CD14-positive monocyte (primary cell): ENCODE measurements at regions not wholly inside any gene's neighbourhood (a gene's known extent, or its start where the extent isn't known, plus 50 kb on each side); places are given as distances from the start of the nearest gene placed in this dataset.

Experiments
- DNase-seq, 3 donors: peaks; one replicate each; pipeline ENCODE4 v3.0.0-alpha.2; 2011 to 2022
- H2AFZ ChIP-seq: 2 replicates; pipeline ENCODE4 v1.6.0; 2012; ENCODE audit warnings: mild to moderate bottlenecking, low read depth, low read length, inconsistent platforms; ENCODE audit not compliant: insufficient read depth, poor library complexity, severe bottlenecking
- H3K27ac ChIP-seq, 2 donors: 1 replicate in 1 of 2; 2 replicates in 1 of 2; pipeline ENCODE4 v1.5.1; 2012 to 2013; ENCODE audit warnings: low read length in 2 of 2, control low read depth in 1 of 2, inconsistent platforms in 1 of 2, low read depth in 1 of 2, mild to moderate bottlenecking in 1 of 2
- H3K27me3 ChIP-seq, 2 donors: one replicate each; pipeline versions ENCODE4 v1.6.0 to v1.6.1; 2011 to 2013; ENCODE audit warnings: low read length in 2 of 2; ENCODE audit not compliant: control insufficient read depth in 2 of 2, insufficient read depth in 2 of 2
- H3K36me3 ChIP-seq, 2 donors: replicated peaks in 1 of 2; 1 replicate in 1 of 2; 2 replicates in 1 of 2; pipeline versions ENCODE4 v1.5.1 to v1.6.1; 2012 to 2013; ENCODE audit warnings: low read length in 2 of 2, control low read depth in 1 of 2, inconsistent platforms in 1 of 2, mild to moderate bottlenecking in 1 of 2; ENCODE audit not compliant: insufficient read depth in 2 of 2, control insufficient read depth in 1 of 2
- H3K4me1 ChIP-seq, 2 donors: 1 replicate in 1 of 2; 2 replicates in 1 of 2; pipeline versions ENCODE4 v1.5.1 to v1.6.1; 2012 to 2013; ENCODE audit warnings: low read length in 2 of 2, control low read depth in 1 of 2, inconsistent platforms in 1 of 2, mild to moderate bottlenecking in 1 of 2, moderate library complexity in 1 of 2; ENCODE audit not compliant: insufficient read depth in 2 of 2, control insufficient read depth in 1 of 2
- H3K4me2 ChIP-seq: replicated peaks from 2 replicates; pipeline ENCODE3; 2012; ENCODE audit warnings: low read length, moderate library complexity, mild to moderate bottlenecking; ENCODE audit not compliant: poor library complexity, severe bottlenecking; ENCODE audit errors: extremely low read depth
- H3K4me3 ChIP-seq, 3 experiments: fragments of 200-600 bp in 1 of 3; sonication (generic) in 1 of 3; replicated peaks in 1 of 3; 1 replicate in 2 of 3; 2 replicates in 1 of 3; pipeline ENCODE4 v1.5.1; 2011 to 2013; ENCODE audit warnings: low read length in 3 of 3, mild to moderate bottlenecking in 3 of 3, control low read depth in 2 of 3, low read depth in 2 of 3, inconsistent platforms in 1 of 3, moderate library complexity in 1 of 3
- H3K79me2 ChIP-seq: 2 replicates; pipeline ENCODE4 v1.6.0; 2012; ENCODE audit warnings: mild to moderate bottlenecking, control low read depth, inconsistent platforms, low read length, moderate library complexity; ENCODE audit not compliant: insufficient read depth
- H3K9ac ChIP-seq: 2 replicates; pipeline ENCODE4 v1.6.0; 2017; ENCODE audit warnings: low read length, mild to moderate bottlenecking; ENCODE audit not compliant: insufficient read depth, poor library complexity, severe bottlenecking
- H3K9me3 ChIP-seq, 2 donors: replicated peaks in 1 of 2; 1 replicate in 1 of 2; 2 replicates in 1 of 2; pipeline versions ENCODE4 v1.5.1 to v1.6.1; 2012 to 2013; ENCODE audit warnings: low read length in 2 of 2, control low read depth in 1 of 2; ENCODE audit not compliant: control insufficient read depth in 1 of 2, insufficient read depth in 1 of 2
- H4K20me1 ChIP-seq: 2 replicates; pipeline ENCODE4 v1.6.0; 2012; ENCODE audit warnings: mild to moderate bottlenecking, low read length, control low read depth, moderate library complexity; ENCODE audit not compliant: insufficient read depth
- H3K27ac Mint-ChIP-seq, 7 donors: one replicate each; pipeline ENCODE4 v1.8.0; 2020; ENCODE audit warnings: mild to moderate bottlenecking in 7 of 7, mixed read lengths in 7 of 7, moderate library complexity in 6 of 7, inconsistent platforms in 2 of 7
- H3K27me3 Mint-ChIP-seq, 3 donors: one replicate each; pipeline ENCODE4 v1.8.0; 2021 to 2022; ENCODE audit warnings: low read depth in 3 of 3, mild to moderate bottlenecking in 3 of 3, mixed read lengths in 3 of 3, moderate library complexity in 3 of 3, inconsistent platforms in 1 of 3
- H3K36me3 Mint-ChIP-seq, 2 donors: one replicate each; pipeline ENCODE4 v1.8.0; 2020; ENCODE audit warnings: mixed read lengths in 2 of 2, inconsistent platforms in 1 of 2, mild to moderate bottlenecking in 1 of 2
- H3K4me1 Mint-ChIP-seq: one replicate; pipeline ENCODE4 v1.8.0; 2020; ENCODE audit warnings: mild to moderate bottlenecking, mixed read lengths
- H3K4me3 Mint-ChIP-seq, 2 donors: one replicate each; pipeline ENCODE4 v1.8.0; 2020; ENCODE audit warnings: mild to moderate bottlenecking in 2 of 2, mixed read lengths in 2 of 2, moderate library complexity in 1 of 2
- H3K9me3 Mint-ChIP-seq, 7 donors: one replicate each; pipeline ENCODE4 v1.8.0; 2020 to 2022; ENCODE audit warnings: mixed read lengths in 7 of 7, mild to moderate bottlenecking in 6 of 7, moderate library complexity in 6 of 7, inconsistent platforms in 2 of 7
- CTCF ChIP-seq: fragments of 200-600 bp; IDR thresholded peaks from one replicate; pipeline ENCODE4 v1.8.0; 2022; ENCODE audit warnings: antibody characterized with exemption, mild to moderate bottlenecking
- WGBS: methylation state at CpG from one replicate; pipeline ENCODE4 v1.1.5; 2013; ENCODE audit warnings: missing lambda C conversion rate; ENCODE audit not compliant: insufficient coverage; 5-methylcytosine and 5-hydroxymethylcytosine counted together
- intact Hi-C, 2 donors: fragments of 100-400 bp; cut with micrococcal nuclease; formaldehyde crosslinking; loops; one replicate each; pipeline versions ENCODE4 v1.15.0 to v1.15.1; 2023

- no peaks in the 10 kb centered on the region for H3K9me3 ChIP-seq
- no peaks in the 10 kb centered on the region for H3K27me3 ChIP-seq
- Mint-ChIP-seq H3K4me1 (no peaks in the 10 kb centered on the region), H3K9me3 (peaks cover 0 to 2% (median 0%) of the 10 kb centered on the region in 7 donors), H3K4me3 (no peak overlapping the region), H3K27me3 (peaks cover 0 to 4% (median 2%) of the 10 kb centered on the region in 3 donors), H3K27ac (no peak overlapping the region), H3K36me3 (no peaks in the 10 kb centered on the region)
- intact Hi-C loops = no loop called here
- 100% methylated on average over 3 of the region's 3 CpGs for WGBS
- no peak overlapping the region for H3K9ac ChIP-seq
- no peaks in the 10 kb centered on the region for H3K4me1 ChIP-seq
- no peaks in the 10 kb centered on the region for H3K79me2 ChIP-seq
- no peak overlapping the region for H3K4me2 ChIP-seq
- no peak for DNase-seq
- H3K27ac ChIP-seq = no peak overlapping the region
- no peaks in the 10 kb centered on the region for H4K20me1 ChIP-seq
- no peak overlapping the region for H3K4me3 ChIP-seq
- no peak for TF ChIP-seq CTCF
- no peak overlapping the region for H2AFZ ChIP-seq
- no peaks in the 10 kb centered on the region for H3K36me3 ChIP-seq
Observed at GRCh38 chr2:182628916-182629315, 87.1 kb upstream of the DNAJC10 start.

GRCh38 chr2:182630207-182630606 is 85.8 kb upstream of the DNAJC10 start:
- no peaks in the 10 kb centered on the region for H3K4me1 Mint-ChIP-seq
- Histone ChIP-seq H3K4me2 (no peak overlapping the region), H3K27ac (no peak overlapping the region), H3K36me3 (no peaks in the 10 kb centered on the region), H3K4me1 (no peaks in the 10 kb centered on the region), H3K9me3 (no peaks in the 10 kb centered on the region), H3K9ac (no peak overlapping the region), H3K27me3 (no peaks in the 10 kb centered on the region), H3K79me2 (no peaks in the 10 kb centered on the region), H4K20me1 (no peaks in the 10 kb centered on the region), H2AFZ (no peak overlapping the region), H3K4me3 (no peak overlapping the region)
- no peak for TF ChIP-seq CTCF
- no peaks in the 10 kb centered on the region for H3K36me3 Mint-ChIP-seq
- WGBS = 80% methylated on average over 1 of the region's 1 CpG
- no peak for DNase-seq
- no peaks in the 10 kb centered on the region for H3K9me3 Mint-ChIP-seq
- H3K4me3 Mint-ChIP-seq = no peak overlapping the region
- H3K27me3 Mint-ChIP-seq = peaks cover 0 to 4% (median 2%) of the 10 kb centered on the region in 3 donors
- no peak overlapping the region for H3K27ac Mint-ChIP-seq
- intact Hi-C loops = no loop called here
